ENCODE measurements at regions not wholly inside any gene's neighbourhood (a gene's known extent, or its start where the extent isn't known, plus 50 kb on each side); places are given as distances from the start of the nearest gene placed in this dataset.

- TF ChIP-seq USF2 (IDR thresholded peaks at IDR 0.05) = no peak
- no peak for TF ChIP-seq ELK1 (IDR thresholded peaks at IDR 0.05; ENCODE audit: low read depth, low read length)
- no peak for TF ChIP-seq NFE2L2 (conservative IDR thresholded peaks at IDR 0.05; ENCODE audit: low read length)
- no peak for TF ChIP-seq TFCP2L1 (CRISPR knock-in tag; IDR thresholded peaks at IDR 0.05)
- TF ChIP-seq ZNF302 (CRISPR knock-in tag; IDR thresholded peaks at IDR 0.05) = no peak
- no peak for TF ChIP-seq ESRRA (IDR thresholded peaks at IDR 0.05; ENCODE audit: borderline replicate concordance, low read length)
- TF ChIP-seq CEBPB (IDR thresholded peaks at IDR 0.05) = no peak
- TF ChIP-seq JUN (IDR thresholded peaks at IDR 0.05) = no peak
- TF ChIP-seq POLR2AphosphoS2 (conservative IDR thresholded peaks at IDR 0.05; ENCODE audit: low read length) = no peak
- TF ChIP-seq ZFP36 (IDR thresholded peaks at IDR 0.05; ENCODE audit: borderline replicate concordance, partially characterized antibody) = no peak
- TF ChIP-seq CTCF (IDR thresholded peaks at IDR 0.05) = no peak
- TF ChIP-seq MAZ (IDR thresholded peaks at IDR 0.05; ENCODE audit: borderline replicate concordance, low read depth, low read length) = no peak
- no peak for TF ChIP-seq NR3C1 (IDR thresholded peaks at IDR 0.05)
- 84% methylated on average over 24 of the region's 26 CpGs for WGBS (ENCODE audit: missing lambda C conversion rate)
These were observed 70.9 kb upstream of the CCDC167 start for GRCh38 chr6:37570482-37571133.

GRCh38 chr6:37569743-37570481 is 70.2 kb upstream of the CCDC167 start:
- no peak overlapping the region for H3K4me2 ChIP-seq
- H3K4me3 ChIP-seq = no peak overlapping the region
- TF ChIP-seq HOXB13 (CRISPR knock-in tag; IDR thresholded peaks at IDR 0.05; ENCODE audit: low read depth) (no peak), ZNF302 (CRISPR knock-in tag; IDR thresholded peaks at IDR 0.05) (no peak), CHD2 (IDR thresholded peaks at IDR 0.05; ENCODE audit: low read length, partially characterized antibody) (no peak), POLR2AphosphoS2 (conservative IDR thresholded peaks at IDR 0.05; ENCODE audit: low read length) (no peak), CBX8 (IDR thresholded peaks at IDR 0.05) (no peak), POLR2A (IDR thresholded peaks at IDR 0.05; ENCODE audit: low read length) (no peak), PHF8 (IDR thresholded peaks at IDR 0.05; ENCODE audit: borderline replicate concordance, low read depth) (no peak), ZFP36 (IDR thresholded peaks at IDR 0.05; ENCODE audit: borderline replicate concordance, partially characterized antibody) (no peak), NFE2L2 (conservative IDR thresholded peaks at IDR 0.05; ENCODE audit: low read length) (no peak), SREBF2 (IDR thresholded peaks at IDR 0.05) (no peak), CHD4 (IDR thresholded peaks at IDR 0.05; ENCODE audit: borderline replicate concordance) (no peak), FOSB (CRISPR knock-in tag; IDR thresholded peaks at IDR 0.05) (no peak), ZC3H11A (IDR thresholded peaks at IDR 0.05) (no peak), FOXS1 (CRISPR knock-in tag; IDR thresholded peaks at IDR 0.05) (no peak), HES2 (IDR thresholded peaks at IDR 0.05) (no peak), HOXB5 (CRISPR knock-in tag; IDR thresholded peaks at IDR 0.05) (no peak), MAZ (IDR thresholded peaks at IDR 0.05; ENCODE audit: borderline replicate concordance, low read depth, low read length) (no peak), GATA3 (IDR thresholded peaks at IDR 0.05; ENCODE audit: borderline replicate concordance) (no peak), JUN (IDR thresholded peaks at IDR 0.05) (no peak)
- DNase-seq (ENCODE audit: low read depth in 1 of 2, low spot score in 1 of 2) (no peak), ATAC-seq (no peak), FAIRE-seq (no peak)
- H3K27ac ChIP-seq = no peak overlapping the region
- H3K4me1 ChIP-seq = no peaks in the 10 kb centered on the region
- CTCF ChIA-PET = interaction anchor here (0.6 to 2.2 kb wide), 8 partner anchors 12 to 135 kb away, joined by 3 to 4 read pairs (median 3); no protein-coding TSS in a partner anchor
- H3K9me3 ChIP-seq = no peaks in the 10 kb centered on the region
- 82% methylated on average over 13 of the region's 13 CpGs for WGBS (ENCODE audit: missing lambda C conversion rate)
- POLR2A ChIA-PET = interaction anchor here (0.6 kb wide), 1 partner anchor 52 kb away, joined by 5 read pairs; no protein-coding TSS in a partner anchor

More at GRCh38 chr6:37570482-37571133, 70.9 kb upstream of the CCDC167 start:
- ChIA-PET POLR2A (no interaction called here), CTCF (interaction anchor here (0.6 to 2.2 kb wide), 11 partner anchors 8 to 134 kb away, joined by 3 to 4 read pairs (median 3); no protein-coding TSS in a partner anchor)
- no peak for FAIRE-seq
- no peak overlapping the region for H3K27ac ChIP-seq
- H3K4me1 ChIP-seq = peaks cover 3% of the 10 kb centered on the region
- DNase-seq (ENCODE audit: low read depth in 1 of 2, low spot score in 1 of 2) = no peak
- H3K4me3 ChIP-seq = no peak overlapping the region
- no peaks in the 10 kb centered on the region for H3K9me3 ChIP-seq
- ATAC-seq = no peak
- no peak overlapping the region for H3K4me2 ChIP-seq

Measured in A549 (cell line).